SU-DHL-6 (cell line): ENCODE measurements at regions not wholly inside any gene's neighbourhood (a gene's known extent, or its start where the extent isn't known, plus 50 kb on each side); places are given as distances from the start of the nearest gene placed in this dataset.

Source experiments
- H2AFZ ChIP-seq: fragments of 200-600 bp; sonication (generic); 2 replicates; pipeline ENCODE4 v1.6.1; 2014; ENCODE audit warnings: low read depth, mild to moderate bottlenecking, moderate library complexity, mixed read lengths, antibody characterized with exemption, low read length; ENCODE audit not compliant: severe bottlenecking
- H3F3A ChIP-seq: fragments of 200-600 bp; shearing (Covaris generic); 2 replicates; pipeline ENCODE4 v1.6.0; 2016; ENCODE audit warnings: antibody characterized with exemption, mild to moderate bottlenecking; ENCODE audit not compliant: insufficient read depth
- H3K27ac ChIP-seq: fragments of 200-600 bp; sonication (generic); 2 replicates; pipeline ENCODE4 v1.5.1; 2016; ENCODE audit warnings: low read depth, mild to moderate bottlenecking, low read length, moderate library complexity, mixed read lengths
- H3K27me3 ChIP-seq: fragments of 200-600 bp; sonication (generic), shearing (Covaris generic); 2 replicates; pipeline ENCODE4 v1.6.0; 2014; ENCODE audit warnings: mild to moderate bottlenecking, low read length
- H3K36me3 ChIP-seq: fragments of 200-600 bp; sonication (generic); 2 replicates; pipeline ENCODE4 v1.6.1; 2014; ENCODE audit warnings: mild to moderate bottlenecking, low read length, mixed read lengths
- H3K4me2 ChIP-seq: fragments of 300-600, 200-600 bp; shearing (Covaris generic), sonication (generic); 2 replicates; pipeline ENCODE4 v1.6.0; 2014; ENCODE audit warnings: low read length, low read depth, mild to moderate bottlenecking; ENCODE audit not compliant: poor library complexity, severe bottlenecking
- H3K4me3 ChIP-seq: fragments of 200-600 bp; sonication (generic); 2 replicates; pipeline ENCODE4 v1.5.1; 2014; ENCODE audit warnings: antibody characterized with exemption, low read length, mild to moderate bottlenecking, mixed read lengths; ENCODE audit not compliant: insufficient read depth, poor library complexity, severe bottlenecking
- H3K79me2 ChIP-seq: fragments of 200-600 bp; sonication (generic); 2 replicates; pipeline ENCODE4 v1.6.1; 2014; ENCODE audit warnings: mild to moderate bottlenecking, low read length, moderate library complexity; ENCODE audit not compliant: insufficient read depth
- H3K9ac ChIP-seq: fragments of 200-600 bp; sonication (generic); 2 replicates; pipeline ENCODE4 v1.7.0; 2014; ENCODE audit warnings: mild to moderate bottlenecking, low read length
- H3K9me2 ChIP-seq: fragments of 200-600 bp; sonication (generic); replicated peaks from 2 replicates; pipeline ENCODE4 v1.6.1; 2014; ENCODE audit warnings: low read length; ENCODE audit not compliant: insufficient read depth
- H3K9me3 ChIP-seq: fragments of 200-600 bp; sonication (generic); 2 replicates; pipeline ENCODE4 v1.6.1; 2014; ENCODE audit warnings: low read length, mixed read lengths; ENCODE audit not compliant: insufficient read depth
- H4K20me1 ChIP-seq: fragments of 200-600 bp; sonication (generic); 2 replicates; pipeline ENCODE4 v1.6.1; 2014; ENCODE audit warnings: low read depth, mild to moderate bottlenecking, antibody characterized with exemption, low read length, moderate library complexity, mixed read lengths
- EZH2phosphoT487 ChIP-seq: fragments of 200-600 bp; sonication (generic), shearing (Covaris generic); conservative IDR thresholded peaks from 2 replicates; pipeline ENCODE4 v1.6.1; 2018; ENCODE audit warnings: mild to moderate bottlenecking, antibody characterized with exemption, low read length, moderate library complexity, mixed read lengths
- TF ChIP-seq, protein P1 (sequence below): fragments of 200-600 bp; sonication (generic); IDR thresholded peaks from one replicate; pipeline ENCODE4 v1.5.1; 2017; ENCODE audit warnings: antibody characterized with exemption, mild to moderate bottlenecking, low read length, moderate library complexity; ENCODE audit not compliant: insufficient read depth, poor library complexity, severe bottlenecking

DNA sequence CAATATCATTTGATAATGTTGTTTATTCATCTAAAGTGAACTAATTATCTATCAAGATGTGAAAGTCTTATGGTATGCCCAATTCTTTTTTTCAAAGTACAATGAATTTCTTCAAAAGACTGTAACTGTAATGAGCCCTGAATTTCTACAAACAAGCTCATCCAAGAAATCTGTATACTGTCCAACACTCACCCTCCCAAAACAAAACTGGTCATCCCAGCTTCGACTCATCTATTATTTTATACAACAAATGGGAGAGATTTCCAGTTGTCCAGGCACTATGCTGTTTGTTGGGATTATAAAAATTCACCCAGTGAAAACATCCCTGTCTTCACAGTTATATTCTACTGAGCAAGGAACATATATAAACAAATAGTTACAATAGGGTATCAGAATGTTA, 806.9 kb downstream of the TNS3 start:
- Histone ChIP-seq H3K27ac (no peak overlapping the region), H3K9me2 (no peaks in the 10 kb centered on the region), H3K79me2 (no peaks in the 10 kb centered on the region), H3F3A (no peaks in the 10 kb centered on the region), H3K36me3 (no peaks in the 10 kb centered on the region), H3K4me3 (no peak overlapping the region), H3K9me3 (0 out of 2 replicates have a peak, but pooled peaks cover under 1% of the 10 kb centered on the region), H3K27me3 (no peaks in the 10 kb centered on the region), H3K4me2 (no peak overlapping the region), H2AFZ (no peak overlapping the region), H3K9ac (no peak overlapping the region), H4K20me1 (no peaks in the 10 kb centered on the region)
- TF ChIP-seq, protein P1, sequence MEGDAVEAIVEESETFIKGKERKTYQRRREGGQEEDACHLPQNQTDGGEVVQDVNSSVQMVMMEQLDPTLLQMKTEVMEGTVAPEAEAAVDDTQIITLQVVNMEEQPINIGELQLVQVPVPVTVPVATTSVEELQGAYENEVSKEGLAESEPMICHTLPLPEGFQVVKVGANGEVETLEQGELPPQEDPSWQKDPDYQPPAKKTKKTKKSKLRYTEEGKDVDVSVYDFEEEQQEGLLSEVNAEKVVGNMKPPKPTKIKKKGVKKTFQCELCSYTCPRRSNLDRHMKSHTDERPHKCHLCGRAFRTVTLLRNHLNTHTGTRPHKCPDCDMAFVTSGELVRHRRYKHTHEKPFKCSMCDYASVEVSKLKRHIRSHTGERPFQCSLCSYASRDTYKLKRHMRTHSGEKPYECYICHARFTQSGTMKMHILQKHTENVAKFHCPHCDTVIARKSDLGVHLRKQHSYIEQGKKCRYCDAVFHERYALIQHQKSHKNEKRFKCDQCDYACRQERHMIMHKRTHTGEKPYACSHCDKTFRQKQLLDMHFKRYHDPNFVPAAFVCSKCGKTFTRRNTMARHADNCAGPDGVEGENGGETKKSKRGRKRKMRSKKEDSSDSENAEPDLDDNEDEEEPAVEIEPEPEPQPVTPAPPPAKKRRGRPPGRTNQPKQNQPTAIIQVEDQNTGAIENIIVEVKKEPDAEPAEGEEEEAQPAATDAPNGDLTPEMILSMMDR, result no peak
- no peak for TF ChIP-seq EZH2phosphoT487

DNA sequence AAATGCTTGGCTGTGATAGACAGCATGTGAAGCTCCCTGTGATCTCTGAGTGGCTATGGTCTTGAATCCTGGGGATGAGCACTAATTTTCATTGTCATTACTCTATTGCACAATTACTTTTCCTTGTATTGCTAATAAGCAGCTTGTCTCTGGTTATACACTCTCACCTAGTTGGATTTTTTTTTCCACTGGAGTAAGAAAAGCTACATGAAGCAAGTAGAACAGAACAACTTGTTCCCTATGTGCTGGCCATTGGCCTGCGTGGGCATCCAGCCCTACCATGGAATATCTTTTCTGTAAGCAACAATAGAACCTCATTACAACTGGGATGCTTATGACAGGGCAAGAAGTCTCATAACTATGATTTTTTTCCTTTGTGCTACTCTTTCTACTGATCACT, 807.4 kb downstream of the TNS3 start:
- TF ChIP-seq, protein P1, result no peak
- TF ChIP-seq EZH2phosphoT487, result no peak
- Histone ChIP-seq H3K27ac (no peak overlapping the region), H3K4me2 (no peak overlapping the region), H3K27me3 (no peaks in the 10 kb centered on the region), H2AFZ (no peak overlapping the region), H3F3A (no peaks in the 10 kb centered on the region), H3K36me3 (no peaks in the 10 kb centered on the region), H3K79me2 (no peaks in the 10 kb centered on the region), H3K9ac (no peak overlapping the region), H3K9me2 (no peaks in the 10 kb centered on the region), H3K4me3 (no peak overlapping the region), H4K20me1 (no peaks in the 10 kb centered on the region), H3K9me3 (peaks cover 6% of the 10 kb centered on the region)

DNA sequence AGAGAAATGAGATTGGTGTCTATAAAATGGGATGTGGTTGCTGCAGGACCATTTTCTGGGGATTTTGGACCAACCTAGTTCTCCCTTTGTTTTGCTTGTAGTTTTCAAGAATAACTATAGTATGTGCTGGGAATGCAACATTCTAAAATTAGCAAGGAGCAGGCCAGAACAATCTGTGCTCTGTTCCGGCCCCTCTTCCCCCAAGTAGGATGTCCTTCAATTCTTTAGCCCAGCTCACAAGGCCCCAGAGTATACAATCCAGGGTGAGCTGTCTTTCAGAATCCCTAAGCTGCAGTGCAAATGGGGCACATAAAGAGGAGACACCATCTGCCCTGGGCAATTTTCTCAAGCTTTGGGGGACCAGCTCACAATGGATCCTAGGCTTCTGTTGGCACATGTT, 809.1 kb downstream of the TNS3 start:
- TF ChIP-seq, protein P1, result no peak
- no peak for TF ChIP-seq EZH2phosphoT487
- Histone ChIP-seq H3K9me3 (peaks cover 13% of the 10 kb centered on the region), H2AFZ (no peak overlapping the region), H3K4me3 (no peak overlapping the region), H3K9me2 (no peaks in the 10 kb centered on the region), H4K20me1 (no peaks in the 10 kb centered on the region), H3F3A (no peaks in the 10 kb centered on the region), H3K9ac (no peak overlapping the region), H3K4me2 (no peak overlapping the region), H3K27ac (no peak overlapping the region), H3K27me3 (no peaks in the 10 kb centered on the region), H3K79me2 (no peaks in the 10 kb centered on the region), H3K36me3 (no peaks in the 10 kb centered on the region)
